Panc1 (cell line): ENCODE measurements at regions not wholly inside any gene's neighbourhood (a gene's known extent, or its start where the extent isn't known, plus 50 kb on each side); places are given as distances from the start of the nearest gene placed in this dataset.

Experiments
- ATAC-seq: fragments of 200-7000 bp; cut with Tn5 transposase; 2 replicates; pipeline ENCODE4 v1.9.1; 2020; ENCODE audit warnings: mild to moderate bottlenecking, moderate library complexity
- BruUV-seq: library from RNA; stranded (reverse); fragments of 400-500 nt; replicated peaks from 2 replicates; lab custom pipeline; 2021; lab: Mats Ljungman, UMichigan
- CTCF ChIA-PET: fragments of 300-600 bp; sonication (Branson Sonifier 250); formaldehyde crosslinking; loops from one replicate; lab custom pipeline; 2022; ENCODE audit warnings: antibody characterized with exemption; lab: Charles Lee
- POLR2A ChIA-PET: fragments of 300-600 bp; sonication (Branson Sonifier 250); formaldehyde crosslinking; loops from one replicate; lab custom pipeline; 2022; ENCODE audit warnings: antibody characterized with exemption; lab: Charles Lee
- DNase-seq: peaks from one replicate; pipeline ENCODE4 v3.0.0-alpha.2; 2010; ENCODE audit warnings: low read depth, low spot score
- H3K27ac ChIP-seq: 2 replicates; pipeline ENCODE4 v1.5.1; 2011; ENCODE audit warnings: mild to moderate bottlenecking, low read length, inconsistent platforms
- H3K27me3 ChIP-seq: fragments of 200-500 bp; sonication (Bioruptor generic); 2 replicates; pipeline ENCODE4 v1.6.0; 2014; ENCODE audit warnings: low read length, inconsistent platforms; ENCODE audit not compliant: control insufficient read depth, insufficient read depth
- H3K36me3 ChIP-seq: fragments of 200-500 bp; sonication (Bioruptor generic); 2 replicates; pipeline ENCODE4 v1.5.1; 2014; ENCODE audit warnings: inconsistent platforms, mild to moderate bottlenecking, low read length, moderate library complexity; ENCODE audit not compliant: control insufficient read depth, insufficient read depth
- H3K4me1 ChIP-seq: 2 replicates; pipeline ENCODE4 v1.5.1; 2011; ENCODE audit warnings: inconsistent platforms, mild to moderate bottlenecking, low read length, moderate library complexity; ENCODE audit not compliant: control insufficient read depth, insufficient read depth
- H3K4me3 ChIP-seq, 2 experiments: 2 replicates each; pipeline ENCODE4 v1.5.1; 2011 to 2012; ENCODE audit warnings: low read depth in 2 of 2, low read length in 2 of 2, mild to moderate bottlenecking in 2 of 2, inconsistent platforms in 1 of 2, moderate library complexity in 1 of 2
- H3K9me3 ChIP-seq: fragments of 200-500 bp; sonication (Bioruptor generic); 2 replicates; pipeline ENCODE4 v1.5.1; 2014; ENCODE audit warnings: low read depth, mild to moderate bottlenecking, inconsistent platforms, low read length, moderate library complexity; ENCODE audit not compliant: control insufficient read depth, insufficient read depth
- POLR2AphosphoS5 ChIP-seq: IDR thresholded peaks from 2 replicates; pipeline ENCODE4 v1.6.1; 2012; ENCODE audit warnings: mild to moderate bottlenecking, low read depth, low read length, moderate library complexity
- REST ChIP-seq, 2 experiments: IDR thresholded peaks; 2 replicates each; pipeline ENCODE4 v1.6.1; 2011 to 2012; ENCODE audit warnings: low read depth in 2 of 2, control low read depth in 1 of 2, low read length in 1 of 2, mild to moderate bottlenecking in 1 of 2, moderate library complexity in 1 of 2; ENCODE audit not compliant: insufficient read depth in 1 of 2
- SIN3A ChIP-seq: IDR thresholded peaks from 2 replicates; pipeline ENCODE4 v1.6.1; 2012; ENCODE audit warnings: low read depth, mild to moderate bottlenecking, low read length, moderate library complexity, borderline replicate concordance; ENCODE audit not compliant: insufficient read depth
- TCF7L2 ChIP-seq: IDR thresholded peaks from 2 replicates; pipeline ENCODE4 v1.6.1; 2011; ENCODE audit warnings: mild to moderate bottlenecking, low read depth, low read length, inconsistent platforms
- in situ Hi-C: cut with HindIII; loops from 2 replicates; pipeline ENCODE4 v1.10.0; 2016; ENCODE audit warnings: low sequenced_read_pairs, low pct_unique_long_range_greater_than_20kb
- intact Hi-C: fragments of 100-400 bp; cut with micrococcal nuclease; formaldehyde crosslinking; loops from one replicate; pipeline ENCODE4 v1.10.0; 2022; ENCODE audit not compliant: unreplicated experiment
- TF ChIP-seq, protein P1 (sequence below): fragments of 450-650 bp; IDR thresholded peaks from 2 replicates; pipeline ENCODE4 v1.5.1; 2017; ENCODE audit warnings: mild to moderate bottlenecking

- H3K4me3 ChIP-seq, result no peak overlapping the region
- TF ChIP-seq POLR2AphosphoS5, result no peak
- no peak overlapping the region for H3K27ac ChIP-seq
- DNase-seq, result no peak
- in situ Hi-C loops, result no loop called here
- H3K9me3 ChIP-seq, result no peaks in the 10 kb centered on the region
- intact Hi-C loops, result no loop called here
- no peaks in the 10 kb centered on the region for H3K4me1 ChIP-seq
- no peak for ATAC-seq
- no peaks in the 10 kb centered on the region for H3K27me3 ChIP-seq
- ChIA-PET CTCF (no interaction called here), POLR2A (no interaction called here)
- no peaks in the 10 kb centered on the region for H3K36me3 ChIP-seq
- BruUV-seq, result no TSS peak
Measured at GRCh38 chr4:14446311-14446710, 556.0 kb upstream of the CPEB2 start.

DNA sequence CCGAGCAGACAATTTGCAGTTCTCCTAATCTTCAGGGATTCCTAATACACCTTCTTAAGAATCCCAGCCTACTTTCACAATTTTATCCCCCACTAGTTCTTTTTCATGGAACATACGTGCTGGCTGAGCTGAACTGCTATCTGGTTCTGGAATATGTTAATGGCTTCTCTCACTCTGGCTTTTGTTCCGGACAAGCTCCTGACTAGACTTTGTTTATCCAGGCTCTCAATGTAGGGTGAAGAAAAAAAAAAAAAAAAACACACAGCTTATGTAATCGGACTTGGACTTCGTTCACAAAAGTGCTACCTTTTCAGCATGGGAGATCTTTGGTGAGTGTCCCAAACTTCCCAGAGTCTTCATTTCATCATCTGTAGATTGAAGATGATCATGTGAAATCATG lies 555.4 kb upstream of the CPEB2 start:
- no peak for DNase-seq
- ChIA-PET POLR2A (no interaction called here), CTCF (no interaction called here)
- Histone ChIP-seq H3K36me3 (no peaks in the 10 kb centered on the region), H3K27me3 (no peaks in the 10 kb centered on the region), H3K27ac (no peak overlapping the region), H3K9me3 (no peaks in the 10 kb centered on the region), H3K4me3 (no peak overlapping the region), H3K4me1 (no peaks in the 10 kb centered on the region)
- TF ChIP-seq SIN3A, result no peak
- no peak for TF ChIP-seq TCF7L2
- no peak for TF ChIP-seq POLR2AphosphoS5
- TF ChIP-seq REST (IDR thresholded peaks at IDR 0.05; ENCODE audit: insufficient read depth in 1 of 2, low read depth in 2 of 2, low read length in 1 of 2), result no peak
- TF ChIP-seq, protein P1, sequence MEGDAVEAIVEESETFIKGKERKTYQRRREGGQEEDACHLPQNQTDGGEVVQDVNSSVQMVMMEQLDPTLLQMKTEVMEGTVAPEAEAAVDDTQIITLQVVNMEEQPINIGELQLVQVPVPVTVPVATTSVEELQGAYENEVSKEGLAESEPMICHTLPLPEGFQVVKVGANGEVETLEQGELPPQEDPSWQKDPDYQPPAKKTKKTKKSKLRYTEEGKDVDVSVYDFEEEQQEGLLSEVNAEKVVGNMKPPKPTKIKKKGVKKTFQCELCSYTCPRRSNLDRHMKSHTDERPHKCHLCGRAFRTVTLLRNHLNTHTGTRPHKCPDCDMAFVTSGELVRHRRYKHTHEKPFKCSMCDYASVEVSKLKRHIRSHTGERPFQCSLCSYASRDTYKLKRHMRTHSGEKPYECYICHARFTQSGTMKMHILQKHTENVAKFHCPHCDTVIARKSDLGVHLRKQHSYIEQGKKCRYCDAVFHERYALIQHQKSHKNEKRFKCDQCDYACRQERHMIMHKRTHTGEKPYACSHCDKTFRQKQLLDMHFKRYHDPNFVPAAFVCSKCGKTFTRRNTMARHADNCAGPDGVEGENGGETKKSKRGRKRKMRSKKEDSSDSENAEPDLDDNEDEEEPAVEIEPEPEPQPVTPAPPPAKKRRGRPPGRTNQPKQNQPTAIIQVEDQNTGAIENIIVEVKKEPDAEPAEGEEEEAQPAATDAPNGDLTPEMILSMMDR, result no peak
- in situ Hi-C loops (no loop called here), intact Hi-C loops (no loop called here)
- no peak for ATAC-seq
- no TSS peak for BruUV-seq

DNA sequence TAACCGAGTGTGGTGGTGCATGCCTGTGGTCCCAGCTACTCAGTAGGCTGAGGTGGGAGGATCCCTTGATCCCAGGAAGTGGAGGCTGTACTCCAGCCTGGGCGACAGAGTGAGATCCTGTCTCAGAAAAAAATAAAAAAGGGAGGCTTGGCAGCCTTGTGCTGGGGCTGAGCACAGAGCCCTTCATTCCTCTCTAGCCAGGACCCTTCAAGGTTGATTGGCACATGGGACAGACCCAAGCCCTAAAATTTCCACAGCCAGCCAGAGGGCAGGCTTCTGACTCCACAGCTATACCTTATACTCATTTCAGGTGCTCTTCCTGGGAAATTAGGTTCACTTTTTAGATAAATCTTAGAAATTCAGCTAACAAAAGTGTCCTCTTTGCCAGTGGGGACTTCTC lies 553.0 kb upstream of the CPEB2 start:
- H3K9me3 ChIP-seq, result no peaks in the 10 kb centered on the region
- ChIA-PET POLR2A (no interaction called here), CTCF (no interaction called here)
- no peak overlapping the region for H3K27ac ChIP-seq
- H3K27me3 ChIP-seq, result no peaks in the 10 kb centered on the region
- in situ Hi-C loops (no loop called here), intact Hi-C loops (no loop called here)
- ATAC-seq, result no peak
- no TSS peak for BruUV-seq
- H3K4me3 ChIP-seq, result no peak overlapping the region
- no peaks in the 10 kb centered on the region for H3K36me3 ChIP-seq
- DNase-seq, result no peak
- H3K4me1 ChIP-seq, result no peaks in the 10 kb centered on the region
- TF ChIP-seq SIN3A (no peak), TCF7L2 (no peak), REST (IDR thresholded peaks at IDR 0.05; ENCODE audit: insufficient read depth in 1 of 2, low read depth in 2 of 2, low read length in 1 of 2) (no peak), POLR2AphosphoS5 (no peak)
- TF ChIP-seq, protein P1, result no peak
